DND-41 (cell line): ENCODE measurements at regions not wholly inside any gene's neighbourhood (a gene's known extent, or its start where the extent isn't known, plus 50 kb on each side); places are given as distances from the start of the nearest gene placed in this dataset.

Experiments
- ATAC-seq: fragments of 200-7000 bp; cut with Tn5 transposase; 3 replicates; pipeline ENCODE4 v1.9.1; 2021; ENCODE audit warnings: low read depth; ENCODE audit not compliant: insufficient read depth
- DNase-seq: peaks from one replicate; pipeline ENCODE4 v3.0.0-alpha.2; 2020
- H2AFZ ChIP-seq: 2 replicates; pipeline ENCODE4 v1.6.0; 2012; ENCODE audit warnings: low read depth, low read length
- H3K27ac ChIP-seq: 2 replicates; pipeline ENCODE4 v1.5.1; 2012; ENCODE audit warnings: low read length, inconsistent platforms
- H3K27me3 ChIP-seq: fragments of 200-600 bp; sonication (generic); 2 replicates; pipeline ENCODE4 v1.6.0; 2012; ENCODE audit warnings: low read length, mild to moderate bottlenecking, inconsistent platforms; ENCODE audit not compliant: insufficient read depth, poor library complexity
- H3K36me3 ChIP-seq: 2 replicates; pipeline ENCODE4 v1.5.1; 2012; ENCODE audit warnings: low read length, inconsistent platforms; ENCODE audit not compliant: insufficient read depth
- H3K4me1 ChIP-seq: 2 replicates; pipeline ENCODE4 v1.5.1; 2012; ENCODE audit warnings: mild to moderate bottlenecking, low read length; ENCODE audit not compliant: insufficient read depth
- H3K4me2 ChIP-seq: 2 replicates; pipeline ENCODE4 v1.6.0; 2012; ENCODE audit warnings: mild to moderate bottlenecking, moderate library complexity, low read length, inconsistent platforms; ENCODE audit not compliant: insufficient read depth
- H3K4me3 ChIP-seq, 2 experiments: fragments of 200-600 bp in 1 of 2; shearing (Covaris generic) in 1 of 2; 2 replicates each; pipeline ENCODE4 v1.5.1; 2012 to 2016; ENCODE audit warnings: inconsistent platforms in 2 of 2, low read length in 2 of 2, mild to moderate bottlenecking in 2 of 2, low read depth in 1 of 2, moderate library complexity in 1 of 2
- H3K79me2 ChIP-seq: 2 replicates; pipeline ENCODE4 v1.6.0; 2012; ENCODE audit warnings: low read length, inconsistent platforms; ENCODE audit not compliant: insufficient read depth
- H3K9ac ChIP-seq: 2 replicates; pipeline ENCODE4 v1.6.0; 2012; ENCODE audit warnings: low read depth, mild to moderate bottlenecking, inconsistent platforms, low read length, moderate library complexity
- H3K9me3 ChIP-seq: 2 replicates; pipeline ENCODE4 v1.5.1; 2012; ENCODE audit warnings: low read length, moderate library complexity, mild to moderate bottlenecking, inconsistent platforms; ENCODE audit not compliant: insufficient read depth, severe bottlenecking
- H4K20me1 ChIP-seq: 2 replicates; pipeline ENCODE4 v1.6.0; 2012; ENCODE audit warnings: low read length; ENCODE audit not compliant: insufficient read depth
- CTCF ChIP-seq: IDR thresholded peaks from 2 replicates; pipeline ENCODE4 v1.5.1; 2012; ENCODE audit warnings: borderline replicate concordance, low read length, moderate library complexity, mild to moderate bottlenecking; ENCODE audit not compliant: poor library complexity, severe bottlenecking; ENCODE audit errors: extremely low read depth
- EZH2 ChIP-seq: IDR thresholded peaks from 3 replicates; pipeline ENCODE4 v1.6.1; 2012; ENCODE audit warnings: borderline replicate concordance, low read depth, mild to moderate bottlenecking, moderate library complexity, low read length, inconsistent platforms; ENCODE audit not compliant: severe bottlenecking

- no peak for TF ChIP-seq CTCF
- no peak for TF ChIP-seq EZH2
- no peak for ATAC-seq
These were observed 73.7 kb upstream of the ERCC6L2 start for GRCh38 chr9:95801797-95802196.

GRCh38 chr9:95796029-95796428 is 79.5 kb upstream of the ERCC6L2 start:
- no peak overlapping the region for H3K27ac ChIP-seq
- H3K79me2 ChIP-seq = no peaks in the 10 kb centered on the region

More at GRCh38 chr9:95801797-95802196, 73.7 kb upstream of the ERCC6L2 start:
- no peak overlapping the region for H3K27ac ChIP-seq
- DNase-seq = no peak
- H3K79me2 ChIP-seq = no peaks in the 10 kb centered on the region
- H2AFZ ChIP-seq = no peak overlapping the region
- H3K4me2 ChIP-seq = no peak overlapping the region
- H3K4me3 ChIP-seq = no peak overlapping the region
- no peaks in the 10 kb centered on the region for H4K20me1 ChIP-seq
- H3K27me3 ChIP-seq = no peaks in the 10 kb centered on the region
- no peak overlapping the region for H3K9ac ChIP-seq
- no peaks in the 10 kb centered on the region for H3K9me3 ChIP-seq
- no peaks in the 10 kb centered on the region for H3K36me3 ChIP-seq
- no peaks in the 10 kb centered on the region for H3K4me1 ChIP-seq

GRCh38 chr9:95793924-95794828 is 81.3 kb upstream of the ERCC6L2 start:
- no peaks in the 10 kb centered on the region for H3K79me2 ChIP-seq
- no peak for DNase-seq
- H3K9ac ChIP-seq = no peak overlapping the region
- no peak for ATAC-seq
- no peaks in the 10 kb centered on the region for H3K27me3 ChIP-seq
- no peak overlapping the region for H3K4me2 ChIP-seq
- H2AFZ ChIP-seq = no peak overlapping the region
- no peak overlapping the region for H3K4me3 ChIP-seq
- TF ChIP-seq CTCF = no peak
- no peak for TF ChIP-seq EZH2
- H4K20me1 ChIP-seq = no peaks in the 10 kb centered on the region
- no peak overlapping the region for H3K27ac ChIP-seq
- no peaks in the 10 kb centered on the region for H3K9me3 ChIP-seq
- H3K36me3 ChIP-seq = no peaks in the 10 kb centered on the region
- no peaks in the 10 kb centered on the region for H3K4me1 ChIP-seq

More at GRCh38 chr9:95796029-95796428, 79.5 kb upstream of the ERCC6L2 start:
- H3K27me3 ChIP-seq = no peaks in the 10 kb centered on the region
- no peak overlapping the region for H3K4me3 ChIP-seq
- ATAC-seq (no peak), DNase-seq (no peak)
- H3K4me2 ChIP-seq = no peak overlapping the region
- no peaks in the 10 kb centered on the region for H3K4me1 ChIP-seq
- no peaks in the 10 kb centered on the region for H4K20me1 ChIP-seq
- no peak overlapping the region for H3K9ac ChIP-seq
- no peak for TF ChIP-seq EZH2
- no peak for TF ChIP-seq CTCF
- H3K9me3 ChIP-seq = no peaks in the 10 kb centered on the region
- no peaks in the 10 kb centered on the region for H3K36me3 ChIP-seq
- H2AFZ ChIP-seq = no peak overlapping the region
